Kidney tubule cell (primary cell): ENCODE measurements at regions not wholly inside any gene's neighbourhood (a gene's known extent, or its start where the extent isn't known, plus 50 kb on each side); places are given as distances from the start of the nearest gene placed in this dataset.

Experiments
- DNase-seq: peaks from one replicate; pipeline ENCODE4 v3.0.0-alpha.2; 2018; ENCODE audit warnings: low spot score

DNA sequence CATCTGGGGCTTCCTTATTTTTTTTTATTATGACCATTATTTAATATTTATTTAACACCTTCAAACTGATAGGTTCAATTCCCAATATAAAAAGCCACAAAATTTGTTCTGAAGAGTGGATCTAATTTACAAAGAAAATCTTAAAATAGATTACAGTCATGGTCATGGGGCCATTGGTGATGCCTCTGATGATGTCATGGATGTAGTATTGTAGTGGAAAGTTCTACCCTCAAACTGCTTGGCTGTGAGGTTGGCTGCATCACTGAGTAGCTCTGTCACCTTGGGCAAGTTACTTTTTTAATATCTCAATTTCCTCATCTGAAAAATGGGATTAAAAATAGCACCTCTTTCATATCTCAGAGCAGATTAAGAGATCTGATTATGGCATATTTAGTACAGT lies 128.5 kb downstream of the DKK1 start:
- peak; percentile 47 for DNase-seq

- DNase-seq: peak; percentile 35
Measured at GRCh38 chr10:52443419-52444388, 129.6 kb downstream of the DKK1 start.

DNA sequence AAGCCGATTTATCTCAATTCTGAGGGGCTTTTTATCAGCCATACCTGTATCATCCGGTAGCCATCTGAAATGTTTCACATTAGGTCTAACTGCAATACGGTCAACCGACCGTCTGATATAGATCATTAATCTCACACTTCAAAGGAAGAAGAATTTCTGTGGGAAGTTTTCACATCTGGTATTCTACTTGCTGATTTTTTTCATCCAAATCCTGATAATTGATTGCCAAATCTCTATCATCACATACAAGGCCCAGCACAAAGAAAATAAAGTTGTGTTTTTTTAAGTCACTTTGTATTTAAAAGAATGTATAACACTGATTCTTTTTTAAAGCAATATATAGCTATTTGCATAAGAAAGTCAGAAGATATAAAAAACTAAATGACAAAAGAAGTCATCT lies 132.3 kb downstream of the DKK1 start:
- no peak for DNase-seq

GRCh38 chr10:52447931-52448353 lies 133.9 kb downstream of the DKK1 start:
- no peak for DNase-seq

- no peak for DNase-seq
Measured at GRCh38 chr10:52450762-52451291, 136.7 kb downstream of the DKK1 start.

DNA sequence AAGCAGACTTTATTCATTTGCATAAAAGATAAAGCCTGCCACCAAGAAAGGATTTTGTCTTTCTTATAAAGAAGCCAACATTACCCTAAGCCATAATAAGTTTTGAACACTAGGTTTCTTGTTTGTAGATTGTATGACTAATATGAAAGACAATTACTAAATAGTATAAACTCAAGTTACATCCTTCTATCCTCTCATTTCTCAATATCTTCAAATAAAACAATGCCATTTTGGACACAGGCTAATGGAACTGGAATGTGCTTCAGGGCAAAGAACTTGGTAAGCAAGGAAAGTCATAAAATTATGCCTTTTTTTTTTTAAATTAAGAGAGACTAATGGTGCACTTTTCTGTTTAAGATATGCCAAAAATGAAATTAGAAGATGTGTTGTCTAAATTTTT lies 137.7 kb downstream of the DKK1 start:
- DNase-seq: peak; percentile 20

GRCh38 chr10:52452600-52453493 lies 138.8 kb downstream of the DKK1 start:
- no peak for DNase-seq

DNA sequence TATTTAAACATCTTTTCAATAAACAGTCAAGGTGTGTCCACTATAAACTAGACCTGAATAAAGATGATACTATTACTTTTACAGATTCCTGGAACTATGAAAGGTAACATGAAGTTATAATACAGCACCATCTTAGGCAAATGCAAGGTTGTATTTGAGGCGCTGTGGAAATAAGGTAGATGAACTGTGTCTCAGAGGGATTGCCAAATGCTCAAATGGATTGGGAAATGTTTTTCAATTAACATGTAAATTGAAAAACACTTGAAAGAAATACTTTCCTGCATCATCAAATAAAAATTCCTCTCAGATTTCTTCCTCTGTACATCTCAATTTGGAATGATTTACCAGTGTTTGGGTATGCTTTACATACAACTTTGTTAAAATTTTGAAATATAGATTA lies 139.4 kb downstream of the DKK1 start:
- no peak for DNase-seq

DNA sequence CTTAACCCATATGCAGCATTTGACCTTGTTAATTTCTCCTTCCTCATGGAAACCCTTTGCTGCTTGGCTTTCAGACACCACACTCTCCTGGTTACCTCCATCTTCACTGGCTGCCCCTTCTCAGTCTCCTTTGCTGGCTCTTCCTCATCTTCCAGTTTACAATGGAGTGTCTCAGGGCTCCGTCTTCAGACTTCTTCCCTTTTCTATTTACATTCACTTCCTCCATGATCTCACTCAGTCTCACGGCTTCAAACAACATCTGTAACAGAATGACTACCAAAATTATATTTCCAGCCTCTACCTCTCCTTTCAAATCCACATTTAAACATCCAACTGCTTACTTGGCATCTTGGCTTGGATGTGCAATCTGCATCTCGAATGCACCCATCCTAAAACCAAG lies 140.4 kb downstream of the DKK1 start:
- no peak for DNase-seq

DNA sequence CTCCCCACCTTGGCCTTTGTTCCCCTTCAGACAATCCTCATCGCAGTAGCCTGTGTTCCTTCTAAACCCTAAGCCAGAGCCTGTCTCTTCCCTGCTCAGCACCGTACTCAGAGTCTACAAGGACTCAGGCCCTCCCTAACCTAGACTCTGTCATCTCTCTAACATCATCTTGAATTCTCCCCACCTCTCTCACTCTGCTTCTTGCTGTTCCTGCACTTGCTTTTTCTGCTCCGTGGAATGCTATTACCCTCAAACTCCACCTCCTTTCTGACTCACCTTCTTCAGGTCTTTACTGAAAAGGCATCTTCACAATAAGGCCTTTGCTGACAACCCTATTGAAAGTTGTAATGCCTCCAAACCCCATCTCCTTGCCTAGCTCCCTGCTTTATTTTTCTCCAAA lies 141.0 kb downstream of the DKK1 start:
- peak; percentile 39 for DNase-seq

DNA sequence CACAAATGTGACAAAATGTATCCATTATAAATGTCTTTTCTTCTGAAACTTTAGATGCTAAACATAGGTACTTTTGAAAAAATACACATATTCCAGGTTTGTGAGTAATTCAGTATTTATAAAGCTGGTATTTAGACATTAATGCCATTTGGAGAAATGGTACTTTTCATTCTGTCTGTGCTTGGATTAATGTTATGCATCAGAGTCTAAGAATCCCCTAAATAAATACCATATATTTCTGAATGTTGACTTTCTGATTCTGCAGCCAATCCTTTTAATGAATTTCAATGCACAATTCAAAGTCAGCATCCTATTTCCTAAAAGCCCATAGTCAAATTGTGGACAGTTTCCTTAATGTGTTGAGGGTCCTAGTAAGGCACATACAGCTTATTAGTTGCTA lies 145.0 kb downstream of the DKK1 start:
- DNase-seq: no peak

- no peak for DNase-seq
Measured at GRCh38 chr10:52463826-52464225, 149.7 kb downstream of the DKK1 start.

DNA sequence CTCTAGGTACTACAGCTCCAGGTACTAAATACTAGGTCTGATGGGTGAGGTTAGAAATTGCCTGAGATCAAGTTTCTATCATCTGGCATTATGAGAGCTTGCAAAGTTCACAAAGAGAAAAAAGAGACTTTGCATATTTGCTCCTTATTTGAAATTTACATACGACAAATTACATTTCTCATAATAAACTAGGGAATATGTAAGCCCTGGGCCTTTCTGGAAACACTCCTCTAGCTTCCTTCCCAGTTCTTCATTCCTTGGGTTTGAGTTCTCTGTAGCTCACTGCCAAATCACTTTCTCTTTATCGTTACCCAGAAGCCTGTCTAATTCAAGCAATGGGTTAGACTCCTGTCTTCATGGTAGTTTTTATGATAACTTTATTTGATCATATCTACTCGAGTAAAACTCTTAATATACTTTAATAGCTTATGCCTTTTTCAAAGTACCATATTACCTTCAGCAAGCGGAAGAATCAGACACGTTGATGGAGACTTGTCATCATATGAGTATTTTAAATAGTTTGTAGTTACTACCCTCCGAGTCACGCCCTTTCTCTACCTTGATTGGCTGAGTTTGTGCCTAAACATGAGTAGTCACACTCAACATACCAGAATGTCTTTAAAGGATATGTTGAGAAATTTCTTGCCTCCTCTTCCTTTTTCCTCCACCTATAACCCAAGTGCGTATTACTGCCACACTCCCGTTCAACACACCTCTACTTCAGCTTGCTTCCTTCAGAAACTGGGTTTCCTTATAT lies 150.5 kb downstream of the DKK1 start:
- no peak for DNase-seq

- DNase-seq: no peak
Measured at GRCh38 chr10:52465202-52465601, 151.1 kb downstream of the DKK1 start.

DNA sequence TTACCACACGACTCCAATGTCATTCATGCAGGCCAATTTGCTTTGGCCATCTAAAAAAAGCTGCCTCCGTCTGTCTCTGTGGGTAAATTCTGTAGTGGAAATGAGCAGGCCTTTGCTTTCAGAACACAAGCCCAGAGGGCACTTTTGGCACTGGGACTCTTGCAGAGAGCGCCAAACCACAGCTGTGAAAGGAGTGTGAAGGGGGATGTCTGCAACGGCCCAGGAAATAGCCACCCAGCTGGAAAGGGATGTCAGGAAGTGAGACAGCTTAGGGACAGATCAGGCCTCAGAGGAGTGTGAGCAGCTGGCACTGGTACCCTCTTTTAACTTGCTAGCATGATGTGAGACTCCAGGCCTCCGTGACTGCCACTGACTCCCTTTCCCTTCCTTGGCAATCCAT lies 152.4 kb downstream of the DKK1 start:
- no peak for DNase-seq

DNA sequence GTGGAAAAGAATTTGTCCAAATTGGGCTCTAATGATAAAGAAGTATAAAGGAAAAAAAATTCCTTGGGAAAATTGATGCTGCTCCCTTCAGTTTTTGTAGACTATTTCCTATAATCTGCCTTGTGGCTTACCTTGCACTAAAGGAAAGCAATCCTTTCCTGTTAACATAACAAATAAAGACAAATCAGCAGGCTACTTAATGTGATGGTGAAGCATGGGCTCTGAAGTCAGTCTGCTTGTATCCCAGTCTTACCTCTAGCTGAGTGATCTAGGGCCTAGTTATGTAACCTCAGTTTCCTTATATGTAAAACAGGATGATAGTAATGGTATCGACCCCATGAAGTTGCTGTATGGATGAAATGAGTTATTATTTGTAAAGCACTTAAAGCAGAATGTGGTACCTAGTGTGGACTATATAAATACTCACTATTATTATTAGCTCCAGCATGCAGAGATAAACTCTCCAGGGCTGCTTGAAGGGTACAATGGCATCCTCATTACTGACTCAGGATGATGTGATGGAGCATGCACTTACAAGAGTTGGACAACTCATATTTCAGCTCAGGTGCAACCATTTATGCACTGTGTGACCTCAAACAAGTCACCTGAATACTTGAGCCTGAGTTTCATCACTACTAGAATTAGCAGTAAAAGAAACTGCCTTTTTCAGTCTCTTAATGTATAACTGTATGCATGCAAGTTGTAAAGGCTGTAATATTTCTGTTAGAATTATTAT lies 156.1 kb downstream of the DKK1 start:
- DNase-seq: peak; percentile 15

GRCh38 chr10:52472406-52473146 lies 158.5 kb downstream of the DKK1 start:
- no peak for DNase-seq

- DNase-seq: no peak
Measured at GRCh38 chr10:52474265-52474664, 160.2 kb downstream of the DKK1 start.

- no peak for DNase-seq
Measured at GRCh38 chr10:52477305-52477704, 163.2 kb downstream of the DKK1 start.

GRCh38 chr10:52479567-52479966 lies 165.5 kb downstream of the DKK1 start:
- no peak for DNase-seq
